HEK293 (cell line): ENCODE measurements at regions not wholly inside any gene's neighbourhood (a gene's known extent, or its start where the extent isn't known, plus 50 kb on each side); places are given as distances from the start of the nearest gene placed in this dataset.

Source experiments
- CTCF ChIA-PET: fragments of 350-600 bp; formaldehyde crosslinking; extraction: SDS; loops from one replicate; lab custom pipeline; 2021; ENCODE audit warnings: antibody characterized with exemption; lab: Yijun Ruan, JAX
- POLR2A ChIA-PET: fragments of 300-600 bp; formaldehyde crosslinking; extraction: SDS; loops from one replicate; lab custom pipeline; 2020; ENCODE audit warnings: antibody characterized with exemption, inconsistent platforms; lab: Yijun Ruan, JAX
- H3K27ac ChIP-seq: fragments of 200-500 bp; sonication (Bioruptor generic); 2 replicates; pipeline ENCODE4 v1.5.1; 2014; ENCODE audit warnings: low read depth, low read length, control low read depth, inconsistent platforms; ENCODE audit errors: extremely low read depth
- H3K36me3 ChIP-seq, 2 experiments: fragments of 200-500 bp in 1 of 2; sonication (Bioruptor generic) in 1 of 2; 1 replicate in 1 of 2; 2 replicates in 1 of 2; pipeline ENCODE4 v1.5.1; 2014 to 2017; ENCODE audit warnings: inconsistent platforms in 2 of 2, low read length in 2 of 2; ENCODE audit not compliant: control insufficient read depth in 2 of 2, insufficient read depth in 1 of 2
- H3K4me1 ChIP-seq: fragments of 200-500 bp; sonication (Bioruptor generic); 2 replicates; pipeline ENCODE4 v1.5.1; 2014; ENCODE audit warnings: mild to moderate bottlenecking, low read length, inconsistent platforms; ENCODE audit not compliant: control insufficient read depth, insufficient read depth
- H3K4me3 ChIP-seq: 2 replicates; pipeline ENCODE4 v1.5.1; 2011; ENCODE audit warnings: low read depth, mild to moderate bottlenecking, control low read depth, low read length, moderate library complexity
- H3K9me3 ChIP-seq: fragments of 200-500 bp; sonication (Bioruptor generic); 2 replicates; pipeline ENCODE4 v1.5.1; 2014; ENCODE audit warnings: low read depth, low read length, inconsistent platforms; ENCODE audit not compliant: control insufficient read depth, insufficient read depth
- ATF2 ChIP-seq: fragments of 450-650 bp; formaldehyde crosslinking; IDR thresholded peaks from 2 replicates; pipeline ENCODE4 v1.5.1; 2016; ENCODE audit warnings: missing biosample characterization, missing genetic modification characterization, low read depth
- HOXA7 ChIP-seq: sonication (generic); formaldehyde crosslinking; IDR thresholded peaks from 2 replicates; pipeline ENCODE4 v1.8.1; 2022; ENCODE audit warnings: missing genetic modification reagents, borderline replicate concordance
- KLF10 ChIP-seq: fragments of 450-650 bp; IDR thresholded peaks from 2 replicates; pipeline ENCODE4 v1.5.1; 2018; ENCODE audit warnings: missing biosample characterization, mild to moderate bottlenecking, missing genetic modification characterization
- REST ChIP-seq: fragments of 450-650 bp; formaldehyde crosslinking; IDR thresholded peaks from 2 replicates; pipeline ENCODE4 v1.5.1; 2016; ENCODE audit warnings: missing biosample characterization, missing genetic modification characterization
- ZBTB1 ChIP-seq: fragments of 450-650 bp; formaldehyde crosslinking; IDR thresholded peaks from 2 replicates; pipeline ENCODE4 v1.5.1; 2016; ENCODE audit warnings: missing biosample characterization, missing genetic modification characterization
- ZBTB11 ChIP-seq: fragments of 450-650 bp; formaldehyde crosslinking; conservative IDR thresholded peaks from 2 replicates; pipeline ENCODE4 v1.5.1; 2016; ENCODE audit warnings: low read depth, missing biosample characterization, missing genetic modification characterization
- ZIC2 ChIP-seq: fragments of 450-650 bp; formaldehyde crosslinking; IDR thresholded peaks from 2 replicates; pipeline ENCODE4 v1.5.1; 2016; ENCODE audit warnings: missing biosample characterization, missing genetic modification characterization
- ZNF221 ChIP-seq: fragments of 450-650 bp; formaldehyde crosslinking; IDR thresholded peaks from 2 replicates; pipeline ENCODE4 v1.5.1; 2017; ENCODE audit warnings: missing biosample characterization, missing genetic modification characterization, borderline replicate concordance
- ZNF223 ChIP-seq: fragments of 450-650 bp; formaldehyde crosslinking; IDR thresholded peaks from 2 replicates; pipeline ENCODE4 v1.5.1; 2016; ENCODE audit warnings: missing biosample characterization, missing genetic modification characterization
- ZNF341 ChIP-seq: fragments of 450-650 bp; formaldehyde crosslinking; IDR thresholded peaks from 2 replicates; pipeline ENCODE4; 2016; ENCODE audit warnings: low read depth, missing biosample characterization, missing genetic modification characterization
- ZNF354C ChIP-seq: fragments of 450-650 bp; formaldehyde crosslinking; IDR thresholded peaks from 2 replicates; pipeline ENCODE4 v1.5.1; 2016; ENCODE audit warnings: missing biosample characterization, missing genetic modification characterization, low read depth, borderline replicate concordance
- ZNF426 ChIP-seq: fragments of 450-650 bp; formaldehyde crosslinking; IDR thresholded peaks from 2 replicates; pipeline ENCODE4 v1.5.1; 2017; ENCODE audit warnings: missing biosample characterization, missing genetic modification characterization, mild to moderate bottlenecking, inconsistent platforms, moderate library complexity
- ZNF596 ChIP-seq: fragments of 450-650 bp; IDR thresholded peaks from 2 replicates; pipeline ENCODE4 v1.5.0; 2018; ENCODE audit warnings: missing biosample characterization, mild to moderate bottlenecking, missing genetic modification characterization, moderate library complexity
- ZNF624 ChIP-seq: fragments of 450-650 bp; formaldehyde crosslinking; IDR thresholded peaks from 2 replicates; pipeline ENCODE4 v1.5.1; 2017; ENCODE audit warnings: missing biosample characterization, missing genetic modification characterization
- ZNF701 ChIP-seq: fragments of 450-650 bp; formaldehyde crosslinking; IDR thresholded peaks from 2 replicates; pipeline ENCODE4 v1.5.1; 2016; ENCODE audit warnings: missing biosample characterization, missing genetic modification characterization
- ZNF768 ChIP-seq: fragments of 450-650 bp; formaldehyde crosslinking; IDR thresholded peaks from 2 replicates; pipeline ENCODE4 v1.5.1; 2018; ENCODE audit warnings: missing biosample characterization, mild to moderate bottlenecking, missing genetic modification characterization
- TF ChIP-seq, protein P1 (sequence below): fragments of 450-650 bp; formaldehyde crosslinking; IDR thresholded peaks from 2 replicates; pipeline ENCODE4 v1.5.0; 2017; ENCODE audit warnings: missing biosample characterization, missing genetic modification characterization, borderline replicate concordance
- TF ChIP-seq, protein P2 (sequence below): fragments of 450-650 bp; IDR thresholded peaks from 2 replicates; pipeline ENCODE4 v1.5.1; 2018; ENCODE audit warnings: missing biosample characterization, mild to moderate bottlenecking, missing genetic modification characterization
- TF ChIP-seq, protein P3 (sequence below): fragments of 450-650 bp; formaldehyde crosslinking; IDR thresholded peaks from 2 replicates; pipeline ENCODE4 v1.5.1; 2016; ENCODE audit warnings: missing biosample characterization, missing genetic modification characterization

DNA sequence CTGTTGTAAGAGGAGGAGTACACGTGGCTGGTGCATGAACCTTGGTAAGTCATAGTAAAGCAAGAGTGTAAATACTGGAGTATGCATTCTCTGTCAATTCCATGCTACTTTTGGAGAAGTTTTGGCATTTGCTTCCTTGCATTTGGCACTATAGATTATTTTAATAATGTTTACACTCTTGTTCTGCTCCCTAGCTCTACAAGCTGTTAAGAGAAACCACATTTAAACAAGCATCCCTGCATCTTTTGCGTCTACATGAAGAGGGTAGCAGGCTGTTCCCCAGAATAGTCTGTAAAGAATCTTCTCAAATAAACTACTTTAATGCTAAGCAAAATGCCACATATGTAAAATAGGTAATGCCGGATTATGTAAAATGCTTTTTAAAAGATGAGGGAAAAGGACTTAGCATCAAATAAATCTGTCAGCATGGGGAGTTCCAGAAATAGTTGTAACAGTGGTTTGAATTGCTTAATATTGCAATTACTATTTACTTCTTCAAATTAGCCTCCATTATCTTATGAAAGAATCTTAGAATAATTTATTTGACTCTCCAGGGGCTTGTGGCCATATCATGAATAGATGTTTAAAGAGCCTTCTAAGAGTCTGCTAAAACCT, 2127.3 kb upstream of the WWC1 start:
- no peaks in the 10 kb centered on the region for H3K9me3 ChIP-seq
- TF ChIP-seq ZNF701 (tag by site-specific recombination) (no peak), ZBTB1 (tag by site-specific recombination) (no peak), HOXA7 (CRISPR knock-in tag) (no peak), ZNF596 (no peak), ZNF341 (tag by site-specific recombination) (no peak), ZBTB11 (tag by site-specific recombination) (no peak), REST (tag by site-specific recombination) (no peak), ZNF426 (no peak), KLF10 (tag by site-specific recombination) (no peak), ZNF221 (tag by site-specific recombination) (no peak), ATF2 (no peak), ZNF624 (tag by site-specific recombination) (no peak), ZNF768 (tag by site-specific recombination) (no peak), ZIC2 (no peak), ZNF223 (tag by site-specific recombination) (no peak), ZNF354C (tag by site-specific recombination) (no peak)
- TF ChIP-seq, protein P1, sequence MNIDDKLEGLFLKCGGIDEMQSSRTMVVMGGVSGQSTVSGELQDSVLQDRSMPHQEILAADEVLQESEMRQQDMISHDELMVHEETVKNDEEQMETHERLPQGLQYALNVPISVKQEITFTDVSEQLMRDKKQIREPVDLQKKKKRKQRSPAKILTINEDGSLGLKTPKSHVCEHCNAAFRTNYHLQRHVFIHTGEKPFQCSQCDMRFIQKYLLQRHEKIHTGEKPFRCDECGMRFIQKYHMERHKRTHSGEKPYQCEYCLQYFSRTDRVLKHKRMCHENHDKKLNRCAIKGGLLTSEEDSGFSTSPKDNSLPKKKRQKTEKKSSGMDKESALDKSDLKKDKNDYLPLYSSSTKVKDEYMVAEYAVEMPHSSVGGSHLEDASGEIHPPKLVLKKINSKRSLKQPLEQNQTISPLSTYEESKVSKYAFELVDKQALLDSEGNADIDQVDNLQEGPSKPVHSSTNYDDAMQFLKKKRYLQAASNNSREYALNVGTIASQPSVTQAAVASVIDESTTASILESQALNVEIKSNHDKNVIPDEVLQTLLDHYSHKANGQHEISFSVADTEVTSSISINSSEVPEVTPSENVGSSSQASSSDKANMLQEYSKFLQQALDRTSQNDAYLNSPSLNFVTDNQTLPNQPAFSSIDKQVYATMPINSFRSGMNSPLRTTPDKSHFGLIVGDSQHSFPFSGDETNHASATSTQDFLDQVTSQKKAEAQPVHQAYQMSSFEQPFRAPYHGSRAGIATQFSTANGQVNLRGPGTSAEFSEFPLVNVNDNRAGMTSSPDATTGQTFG, result no peak
- TF ChIP-seq, protein P2, sequence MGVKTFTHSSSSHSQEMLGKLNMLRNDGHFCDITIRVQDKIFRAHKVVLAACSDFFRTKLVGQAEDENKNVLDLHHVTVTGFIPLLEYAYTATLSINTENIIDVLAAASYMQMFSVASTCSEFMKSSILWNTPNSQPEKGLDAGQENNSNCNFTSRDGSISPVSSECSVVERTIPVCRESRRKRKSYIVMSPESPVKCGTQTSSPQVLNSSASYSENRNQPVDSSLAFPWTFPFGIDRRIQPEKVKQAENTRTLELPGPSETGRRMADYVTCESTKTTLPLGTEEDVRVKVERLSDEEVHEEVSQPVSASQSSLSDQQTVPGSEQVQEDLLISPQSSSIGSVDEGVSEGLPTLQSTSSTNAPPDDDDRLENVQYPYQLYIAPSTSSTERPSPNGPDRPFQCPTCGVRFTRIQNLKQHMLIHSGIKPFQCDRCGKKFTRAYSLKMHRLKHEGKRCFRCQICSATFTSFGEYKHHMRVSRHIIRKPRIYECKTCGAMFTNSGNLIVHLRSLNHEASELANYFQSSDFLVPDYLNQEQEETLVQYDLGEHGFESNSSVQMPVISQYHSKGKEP (tag by site-specific recombination), result no peak
- TF ChIP-seq, protein P3, sequence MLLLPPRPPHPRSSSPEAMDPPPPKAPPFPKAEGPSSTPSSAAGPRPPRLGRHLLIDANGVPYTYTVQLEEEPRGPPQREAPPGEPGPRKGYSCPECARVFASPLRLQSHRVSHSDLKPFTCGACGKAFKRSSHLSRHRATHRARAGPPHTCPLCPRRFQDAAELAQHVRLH, result no peak
- TF ChIP-seq, all 188 proteins: peak for 0
- no peak overlapping the region for H3K4me3 ChIP-seq
- no peak overlapping the region for H3K27ac ChIP-seq
- H3K4me1 ChIP-seq, result no peaks in the 10 kb centered on the region
- ChIA-PET CTCF (no interaction called here), POLR2A (no interaction called here)
- no peaks in the 10 kb centered on the region for H3K36me3 ChIP-seq
